ENCODE measurements at regions not wholly inside any gene's neighbourhood (a gene's known extent, or its start where the extent isn't known, plus 50 kb on each side); places are given as distances from the start of the nearest gene placed in this dataset.
"Not testable (repeated sequence)": the region's sequence is repeated elsewhere in the genome, so short reads cannot be mapped to it uniquely, and the experiment has no call there.

GRCh38 chr5:101917166-101917565 lies 378.9 kb downstream of the SLCO4C1 start:
- DNase-seq: no peak

DNA sequence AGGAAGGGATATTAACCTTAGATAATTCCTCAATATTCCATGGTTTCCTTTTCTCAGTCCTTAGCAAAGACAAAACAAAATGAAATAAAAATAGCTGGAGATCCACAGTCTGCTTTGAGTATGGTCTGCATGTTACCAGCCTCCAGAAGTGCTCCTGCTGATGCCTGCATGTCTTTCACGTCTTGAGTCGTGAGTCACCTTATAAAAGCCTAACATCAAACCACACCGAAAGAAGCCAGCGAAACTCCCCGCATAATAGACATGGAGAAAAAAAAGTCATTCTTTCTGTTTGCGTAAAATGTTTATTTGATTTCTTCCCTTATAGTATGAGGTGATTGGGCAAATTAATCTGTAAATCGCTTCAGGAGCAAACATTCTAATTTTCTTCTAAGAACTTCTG lies 380.5 kb downstream of the SLCO4C1 start:
- no peak for DNase-seq

GRCh38 chr5:101904736-101905135 lies 391.3 kb downstream of the SLCO4C1 start:
- no peak for DNase-seq

DNA sequence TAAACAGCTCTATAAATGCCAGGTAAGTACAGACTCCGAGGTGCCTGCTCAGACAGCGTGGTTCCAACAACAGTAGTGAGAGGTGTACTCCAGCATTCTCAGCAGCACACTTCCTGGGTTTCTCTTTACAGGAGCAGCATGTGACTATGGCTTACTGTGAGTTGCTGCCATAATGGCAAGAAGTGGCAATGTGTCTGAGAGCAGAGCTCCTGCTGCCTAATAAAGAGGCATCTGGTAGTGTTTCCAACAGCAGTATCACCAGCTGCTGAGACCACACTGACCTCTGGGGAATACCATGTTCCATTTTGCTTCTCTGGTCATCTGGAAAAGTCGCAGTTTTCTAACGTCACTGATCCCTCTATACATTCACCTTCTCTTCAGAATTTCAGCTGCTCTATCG lies 398.2 kb downstream of the SLCO4C1 start:
- DNase-seq: peak; percentile 85

GRCh38 chr5:101894985-101895384 lies 401.1 kb downstream of the SLCO4C1 start:
- DNase-seq: no peak

DNA sequence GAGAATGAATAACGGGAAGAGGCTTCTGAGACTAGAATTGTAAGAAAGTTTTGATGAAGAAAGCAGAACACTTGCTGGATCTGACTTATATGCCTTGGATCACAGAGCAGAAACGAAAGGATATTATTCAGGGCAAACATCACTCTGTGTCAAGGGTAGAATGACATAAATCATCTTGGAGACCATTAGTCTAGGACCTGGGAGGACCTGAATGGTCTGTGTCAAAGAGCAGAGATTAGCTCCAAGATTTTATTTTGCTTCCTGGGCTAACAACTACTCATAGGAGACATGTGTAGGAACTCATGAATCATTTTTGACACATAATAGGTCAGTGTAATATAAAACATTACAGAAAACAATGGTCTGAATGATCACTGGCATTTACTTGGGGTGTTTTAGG lies 417.9 kb downstream of the SLCO4C1 start:
- no peak for DNase-seq

DNA sequence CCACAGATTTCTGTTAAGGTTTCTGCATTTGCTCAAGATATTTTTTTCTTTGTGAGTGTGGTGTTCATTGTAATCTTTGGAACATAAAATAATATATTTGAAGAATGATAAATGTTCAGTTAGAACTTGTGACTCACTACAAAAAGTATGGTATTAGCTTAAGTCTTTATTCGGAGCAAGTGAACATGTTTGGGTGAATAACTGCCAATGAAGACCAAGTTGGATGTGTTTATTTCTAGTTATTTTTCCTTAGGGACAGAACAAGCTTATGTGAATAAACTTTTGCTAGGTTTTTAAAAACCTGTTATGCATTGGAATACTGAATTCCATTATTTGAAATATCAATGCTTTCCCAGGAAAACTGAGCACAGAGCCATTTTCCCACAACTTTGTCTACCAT lies 418.6 kb downstream of the SLCO4C1 start:
- no peak for DNase-seq

DNA sequence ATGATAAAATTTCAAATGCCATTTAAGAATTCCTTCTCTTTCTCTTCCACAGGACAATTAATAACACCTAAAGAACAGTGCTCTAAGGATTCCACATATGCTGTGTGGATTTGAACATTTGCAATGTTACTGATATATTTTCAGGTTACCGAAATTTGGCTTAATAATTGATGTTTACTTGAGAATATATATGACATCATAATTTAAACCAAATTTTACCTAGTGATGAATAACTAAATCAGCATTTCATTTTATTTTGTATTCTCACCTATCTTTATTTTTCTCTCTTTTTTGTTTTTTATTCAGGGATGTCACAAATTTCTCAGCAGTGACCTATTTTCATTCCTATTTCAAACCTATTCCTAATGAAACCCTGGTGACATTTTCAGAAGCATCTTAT lies 429.6 kb downstream of the SLCO4C1 start:
- no peak for DNase-seq

DNA sequence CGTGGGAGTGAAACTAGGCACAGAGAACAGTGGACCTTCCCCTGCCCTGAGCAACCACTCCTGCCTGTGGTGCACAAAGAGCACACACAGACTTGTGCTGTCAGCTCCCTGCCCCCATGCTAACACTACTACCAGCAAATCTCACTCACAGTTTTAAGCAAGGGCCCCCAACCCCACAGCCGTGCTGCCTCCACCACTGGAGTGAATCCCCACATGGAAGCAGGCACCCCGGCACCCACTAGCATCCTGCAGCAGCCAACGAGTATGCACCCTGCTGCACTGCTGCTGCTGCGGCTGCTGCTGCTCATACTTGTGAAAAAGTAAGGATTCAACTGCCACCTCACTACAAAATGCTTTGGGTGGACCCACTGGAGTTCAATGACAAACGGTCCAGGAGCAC lies 435.5 kb downstream of the SLCO4C1 start:
- DNase-seq: no peak

GRCh38 chr5:101860145-101860544 lies 435.9 kb downstream of the SLCO4C1 start:
- no peak for DNase-seq

DNA sequence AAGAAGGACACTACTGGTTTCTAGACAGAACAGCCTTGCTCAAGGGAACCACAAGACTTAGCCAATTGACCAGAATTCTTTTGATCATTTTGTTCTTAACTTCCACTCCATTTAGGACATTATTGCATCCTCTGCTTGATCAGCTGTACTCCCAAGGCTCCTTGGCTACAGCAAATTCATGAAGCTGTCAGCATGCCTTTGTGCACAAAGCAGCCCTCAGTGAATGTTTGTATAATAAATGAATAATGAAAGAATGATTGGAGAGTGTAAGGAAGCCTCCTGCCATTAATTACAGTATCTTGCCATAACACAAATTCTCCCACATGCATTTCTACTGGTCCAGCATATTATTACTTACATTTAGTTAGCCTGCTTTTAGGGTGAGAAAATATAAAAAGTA lies 449.6 kb downstream of the SLCO4C1 start:
- no peak for DNase-seq

GRCh38 chr5:101843055-101843454 lies 453.0 kb downstream of the SLCO4C1 start:
- no peak for DNase-seq

DNA sequence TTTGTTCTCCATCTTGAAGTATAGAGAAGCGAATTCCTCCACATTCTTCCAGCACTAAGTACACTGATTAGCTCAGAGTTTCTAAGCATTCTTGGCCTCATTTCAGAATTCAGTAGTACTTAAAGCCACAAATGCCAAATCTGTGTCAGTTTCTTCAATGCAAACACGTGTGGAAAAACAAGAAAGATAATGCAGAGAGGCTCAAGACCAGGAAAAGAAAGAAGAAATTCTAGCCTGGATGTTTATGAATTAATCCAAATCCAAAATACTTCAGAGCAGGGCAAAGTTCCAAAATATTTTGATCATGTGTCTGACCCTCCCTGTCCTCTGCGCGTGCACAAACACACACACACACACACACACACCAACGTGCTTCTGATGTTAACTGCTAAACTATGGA lies 457.6 kb downstream of the SLCO4C1 start:
- DNase-seq: no peak

DNA sequence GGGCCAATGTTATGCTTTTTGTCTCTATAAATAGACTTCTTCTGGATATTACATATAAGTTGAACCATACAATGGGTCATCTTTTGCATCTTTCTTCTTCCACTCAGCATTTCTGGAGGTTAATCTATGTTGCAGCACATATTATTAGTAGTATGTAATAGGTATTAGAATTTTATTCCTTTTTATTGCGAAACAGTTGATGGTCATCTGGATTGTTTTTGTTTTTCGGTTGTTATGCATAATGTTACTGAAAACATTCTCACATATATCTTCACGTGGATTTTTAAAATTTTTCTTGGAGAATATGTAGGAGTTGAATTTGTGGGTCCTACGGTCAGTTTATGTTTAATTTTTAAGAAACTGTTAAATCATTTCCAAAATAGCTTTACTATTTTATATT lies 466.8 kb downstream of the SLCO4C1 start:
- no peak for DNase-seq

DNA sequence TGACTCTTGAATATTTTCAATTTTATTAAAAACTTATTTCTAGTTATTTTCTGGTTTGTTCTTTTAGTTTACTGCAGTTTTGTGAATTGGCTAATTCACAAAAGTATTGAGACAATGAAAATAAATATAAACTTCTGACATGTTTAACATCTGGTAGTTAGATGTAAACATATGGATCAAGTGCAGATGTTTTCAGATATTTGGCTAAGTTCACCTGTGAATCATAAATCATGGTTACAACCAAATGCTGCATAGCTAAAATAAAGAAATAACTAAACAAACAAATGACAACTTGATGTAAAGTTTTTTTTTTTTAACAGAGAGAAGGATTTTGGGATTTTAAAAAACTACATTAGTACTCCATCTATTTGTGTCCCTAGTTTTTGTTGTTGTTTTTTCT lies 484.6 kb downstream of the SLCO4C1 start:
- no peak for DNase-seq

- DNase-seq: no peak
Measured at GRCh38 chr5:101806410-101806809, 489.7 kb downstream of the SLCO4C1 start.

GRCh38 chr5:101796427-101796826 lies 499.7 kb downstream of the SLCO4C1 start:
- no peak for DNase-seq

- DNase-seq: no peak
Measured at GRCh38 chr5:101788797-101789196, 507.3 kb downstream of the SLCO4C1 start.

- DNase-seq: no peak
Measured at GRCh38 chr5:101785090-101785489, 511.0 kb downstream of the SLCO4C1 start.

DNA sequence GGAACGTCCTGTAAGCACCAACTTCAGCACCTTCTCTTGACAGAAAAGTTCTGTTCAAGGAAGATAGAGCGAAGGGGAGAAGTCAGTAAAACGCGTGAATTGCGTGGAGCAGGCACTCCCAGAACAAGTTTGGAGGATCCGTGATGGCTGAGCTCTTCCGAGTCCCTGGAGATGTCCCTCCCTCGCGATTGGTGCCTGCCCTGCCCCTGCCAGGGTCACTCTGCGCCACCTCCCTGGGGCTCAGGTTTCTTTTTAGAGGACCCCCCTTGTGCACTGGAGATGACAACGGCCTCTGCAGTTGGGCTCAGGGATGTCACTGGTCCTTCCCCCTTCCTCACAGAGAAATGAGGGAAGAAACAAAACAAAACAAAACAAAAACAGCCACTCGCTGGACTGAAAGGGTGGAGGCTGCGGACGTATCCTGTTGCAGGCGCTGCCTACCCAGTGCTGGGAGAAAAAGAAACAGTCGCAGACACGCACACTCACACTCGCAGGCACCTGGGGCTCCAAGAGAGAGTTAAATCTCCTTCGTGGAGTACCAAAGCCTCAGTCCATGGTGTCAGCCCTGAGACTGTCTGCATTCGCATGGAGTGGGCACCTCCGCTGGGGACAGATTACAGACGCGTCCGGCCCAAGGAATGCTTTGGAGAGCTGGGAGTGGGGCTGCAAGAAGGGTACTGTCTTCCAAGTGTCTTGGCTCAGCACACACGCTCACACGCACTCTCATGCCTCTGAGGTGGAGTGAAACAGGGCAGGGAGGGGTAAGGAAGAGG lies 512.7 kb downstream of the SLCO4C1 start:
- no peak for DNase-seq

DNA sequence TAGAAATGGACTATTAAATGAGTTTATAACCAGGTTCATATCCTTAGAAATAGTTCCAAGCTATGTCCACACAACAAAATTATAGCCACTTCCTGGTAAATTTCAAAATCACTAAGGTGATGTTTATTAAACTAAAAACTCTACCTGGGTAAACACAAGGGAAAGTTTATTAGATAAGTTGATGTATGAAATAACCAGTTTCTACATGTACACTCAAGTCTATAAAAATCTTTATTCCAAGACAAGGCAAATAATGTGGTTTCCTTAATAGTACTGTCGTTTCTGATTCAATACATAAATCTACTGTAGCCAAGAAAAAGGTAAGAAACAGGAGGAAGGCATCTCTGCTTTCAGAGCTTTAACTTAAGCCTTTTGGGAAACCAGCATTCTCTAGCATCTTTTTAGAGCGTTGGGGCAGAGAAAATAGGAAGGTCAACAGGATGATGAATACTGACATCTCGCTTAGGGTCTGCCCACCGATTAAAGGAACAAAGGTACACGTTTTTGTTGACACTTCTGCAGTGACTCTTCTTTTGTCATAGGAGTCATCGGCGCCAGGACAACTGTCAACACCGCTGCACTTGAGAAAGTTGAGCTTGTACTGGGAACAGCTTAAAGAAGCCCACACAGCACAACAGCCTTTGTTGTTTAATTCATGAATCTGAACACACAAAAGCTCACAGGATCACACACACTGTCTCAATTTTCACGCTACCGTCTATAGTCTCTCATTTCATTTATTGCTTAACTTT lies 513.6 kb downstream of the SLCO4C1 start:
- no peak for DNase-seq

DNA sequence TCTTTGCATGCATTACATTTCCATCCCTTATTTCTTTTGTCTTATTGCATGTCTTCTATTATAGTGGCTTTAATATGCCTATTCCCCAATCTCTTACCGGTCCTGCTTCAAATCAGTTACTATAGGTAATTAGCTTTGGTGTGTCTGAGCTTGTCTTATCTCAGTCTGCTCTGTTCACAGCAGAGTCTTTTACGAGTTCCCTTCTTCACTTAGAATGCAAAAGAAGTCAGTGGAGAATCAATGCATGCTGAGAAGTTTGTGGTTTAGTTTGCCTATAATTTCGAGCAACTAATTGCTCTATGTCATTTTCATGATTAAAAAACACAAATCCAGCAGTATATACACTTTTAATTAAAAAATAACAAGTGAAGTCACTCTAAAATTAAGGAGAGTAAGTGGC lies 545.0 kb downstream of the SLCO4C1 start:
- no peak for DNase-seq

- DNase-seq: not testable (repeated sequence)
Measured at GRCh38 chr5:101743000-101743399, 553.1 kb downstream of the SLCO4C1 start.

DNA sequence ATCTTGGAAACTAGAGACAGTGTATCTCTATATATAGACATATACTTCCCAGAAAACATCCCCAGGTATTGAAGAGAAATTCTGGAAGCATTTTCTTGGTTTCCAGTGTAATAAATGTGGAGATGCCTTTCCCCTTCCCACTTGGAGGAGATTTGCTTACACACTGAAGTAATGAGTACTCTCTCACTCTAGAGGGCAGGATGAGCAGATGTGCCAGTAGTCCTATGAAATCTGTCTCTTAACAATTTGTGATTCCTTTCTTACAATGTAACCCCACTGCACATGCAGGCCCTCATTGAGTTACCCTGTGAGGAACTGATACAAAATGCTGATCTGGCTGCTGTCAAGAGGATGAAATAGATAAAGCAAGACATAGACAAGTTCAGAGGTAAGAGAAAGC lies 567.2 kb downstream of the SLCO4C1 start:
- DNase-seq: peak; percentile 19

DNA sequence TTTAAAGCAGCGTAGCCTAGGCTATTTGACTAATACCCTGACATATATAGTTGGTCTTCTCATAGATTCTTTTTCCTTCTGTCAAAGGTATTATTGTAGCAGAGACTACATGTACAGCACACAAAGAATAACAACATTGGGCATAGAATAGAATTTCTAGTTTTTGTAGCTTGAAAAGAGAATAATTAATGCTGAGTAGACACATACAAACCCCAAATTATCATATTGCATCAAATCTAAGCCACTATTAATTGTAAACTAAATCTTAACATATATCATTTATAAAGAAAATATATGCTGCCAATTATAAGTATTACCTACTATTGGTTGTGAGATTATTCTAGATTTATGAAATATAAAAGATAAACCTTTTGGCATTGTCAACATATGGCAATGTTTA lies 574.5 kb downstream of the SLCO4C1 start:
- no peak for DNase-seq
